Fibroblast of villous mesenchyme (primary cell): ENCODE measurements at regions not wholly inside any gene's neighbourhood (a gene's known extent, or its start where the extent isn't known, plus 50 kb on each side); places are given as distances from the start of the nearest gene placed in this dataset.

Source experiments
- DNase-seq: peaks from one replicate; pipeline ENCODE4 v3.0.0-alpha.2; 2010; ENCODE audit warnings: low read depth
- H3K4me3 ChIP-seq: 2 replicates; pipeline ENCODE4 v1.5.1; 2011; ENCODE audit warnings: low read depth, mild to moderate bottlenecking, low read length
- TF ChIP-seq, protein P1 (sequence below): IDR thresholded peaks from 2 replicates; pipeline ENCODE4 v1.5.1; 2012; ENCODE audit warnings: low read depth, mild to moderate bottlenecking, low read length; ENCODE audit not compliant: insufficient read depth

DNA sequence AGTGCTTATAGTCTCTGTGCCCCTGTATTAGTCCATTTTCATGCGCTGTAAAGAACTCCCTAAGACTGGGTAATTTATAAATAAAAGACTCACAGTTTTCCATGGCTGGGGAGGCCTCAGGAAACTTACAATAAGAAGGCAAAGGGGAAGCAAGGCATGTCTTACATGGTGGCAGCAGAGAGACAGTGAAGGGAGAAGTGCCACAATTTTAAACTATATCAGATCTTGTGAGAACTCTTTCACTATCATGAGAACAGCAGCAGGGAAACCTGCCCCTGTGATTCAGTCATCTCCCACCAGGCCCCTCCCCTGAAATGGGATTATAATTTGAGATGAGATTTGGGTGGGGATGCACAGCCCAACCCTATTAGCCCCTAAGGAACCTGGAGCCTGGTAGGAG lies 243.2 kb downstream of the EDEM1 start:
- TF ChIP-seq, protein P1, sequence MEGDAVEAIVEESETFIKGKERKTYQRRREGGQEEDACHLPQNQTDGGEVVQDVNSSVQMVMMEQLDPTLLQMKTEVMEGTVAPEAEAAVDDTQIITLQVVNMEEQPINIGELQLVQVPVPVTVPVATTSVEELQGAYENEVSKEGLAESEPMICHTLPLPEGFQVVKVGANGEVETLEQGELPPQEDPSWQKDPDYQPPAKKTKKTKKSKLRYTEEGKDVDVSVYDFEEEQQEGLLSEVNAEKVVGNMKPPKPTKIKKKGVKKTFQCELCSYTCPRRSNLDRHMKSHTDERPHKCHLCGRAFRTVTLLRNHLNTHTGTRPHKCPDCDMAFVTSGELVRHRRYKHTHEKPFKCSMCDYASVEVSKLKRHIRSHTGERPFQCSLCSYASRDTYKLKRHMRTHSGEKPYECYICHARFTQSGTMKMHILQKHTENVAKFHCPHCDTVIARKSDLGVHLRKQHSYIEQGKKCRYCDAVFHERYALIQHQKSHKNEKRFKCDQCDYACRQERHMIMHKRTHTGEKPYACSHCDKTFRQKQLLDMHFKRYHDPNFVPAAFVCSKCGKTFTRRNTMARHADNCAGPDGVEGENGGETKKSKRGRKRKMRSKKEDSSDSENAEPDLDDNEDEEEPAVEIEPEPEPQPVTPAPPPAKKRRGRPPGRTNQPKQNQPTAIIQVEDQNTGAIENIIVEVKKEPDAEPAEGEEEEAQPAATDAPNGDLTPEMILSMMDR: no peak
- no peak overlapping the region for H3K4me3 ChIP-seq
- no peak for DNase-seq

DNA sequence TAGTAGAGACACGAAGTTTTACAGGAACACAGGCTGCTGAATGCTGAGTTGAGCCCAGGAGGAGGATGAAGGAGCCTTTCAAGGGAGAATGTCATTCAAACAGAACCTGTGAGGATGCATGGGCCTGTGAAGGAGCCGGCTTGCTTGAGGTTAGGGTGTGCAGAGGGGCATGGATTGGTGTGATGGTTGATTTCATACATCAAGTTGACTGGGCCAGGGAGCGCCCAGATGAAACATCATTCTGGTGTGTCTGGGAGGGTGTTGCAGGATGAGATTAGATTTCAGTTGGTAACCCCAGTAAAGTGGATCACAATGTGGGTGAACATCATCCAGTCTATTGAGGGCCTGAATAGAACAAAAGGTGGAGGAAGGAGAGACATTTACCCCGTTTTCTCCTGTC lies 243.6 kb downstream of the EDEM1 start:
- no peak overlapping the region for H3K4me3 ChIP-seq
- no peak for DNase-seq
- TF ChIP-seq, protein P1: no peak

DNA sequence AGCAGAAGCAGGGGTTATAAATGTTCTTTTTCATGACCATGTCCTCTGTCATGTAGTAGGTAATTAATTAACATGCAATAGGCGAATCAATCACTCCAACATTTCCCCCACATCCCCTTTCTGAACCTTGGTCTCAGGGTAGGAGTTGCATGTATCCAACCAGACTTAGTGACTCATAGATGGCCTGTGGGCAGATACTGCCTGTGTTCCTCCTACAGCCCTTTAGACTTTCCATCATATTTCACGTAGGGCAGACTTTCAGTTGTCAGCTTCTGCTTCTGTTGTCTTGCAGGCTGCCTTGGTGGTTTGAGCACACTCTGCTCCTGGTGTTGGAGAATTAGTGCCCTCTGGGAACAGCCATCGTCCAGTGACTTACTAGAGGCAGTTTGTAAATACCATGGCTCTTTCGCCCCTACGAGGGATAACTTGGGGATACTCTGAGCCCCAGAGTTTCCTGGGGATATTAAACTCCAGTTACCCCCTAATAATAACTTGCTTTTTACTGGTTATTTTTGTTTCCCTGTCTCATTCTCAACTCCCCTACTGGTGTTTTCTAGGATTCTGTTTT lies 244.4 kb downstream of the EDEM1 start:
- DNase-seq: no peak
- TF ChIP-seq, protein P1: no peak
- H3K4me3 ChIP-seq: no peak overlapping the region

DNA sequence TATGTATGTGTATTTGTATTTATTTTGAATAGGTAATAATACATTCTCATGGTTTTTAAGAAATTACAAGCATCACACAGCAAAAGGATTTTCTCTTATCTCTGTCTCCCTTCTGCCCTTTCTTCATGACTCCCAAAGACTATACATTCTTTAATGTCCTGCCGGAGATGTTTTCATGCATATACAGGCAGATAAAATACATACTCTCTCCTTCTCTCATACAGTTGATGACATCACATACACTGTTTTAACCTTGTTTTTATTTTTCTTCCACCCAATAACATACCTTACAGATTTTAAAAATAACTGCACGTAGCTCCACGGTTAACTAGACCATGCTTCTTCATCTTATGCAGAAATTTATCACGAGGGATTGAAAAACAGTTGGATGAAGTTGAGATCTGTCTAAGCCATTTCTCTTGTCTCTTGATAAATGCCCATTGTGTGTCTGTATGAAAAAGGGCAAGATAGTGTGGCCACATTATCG lies 249.8 kb downstream of the EDEM1 start:
- no peak overlapping the region for H3K4me3 ChIP-seq
- DNase-seq: no peak
- TF ChIP-seq, protein P1: no peak

DNA sequence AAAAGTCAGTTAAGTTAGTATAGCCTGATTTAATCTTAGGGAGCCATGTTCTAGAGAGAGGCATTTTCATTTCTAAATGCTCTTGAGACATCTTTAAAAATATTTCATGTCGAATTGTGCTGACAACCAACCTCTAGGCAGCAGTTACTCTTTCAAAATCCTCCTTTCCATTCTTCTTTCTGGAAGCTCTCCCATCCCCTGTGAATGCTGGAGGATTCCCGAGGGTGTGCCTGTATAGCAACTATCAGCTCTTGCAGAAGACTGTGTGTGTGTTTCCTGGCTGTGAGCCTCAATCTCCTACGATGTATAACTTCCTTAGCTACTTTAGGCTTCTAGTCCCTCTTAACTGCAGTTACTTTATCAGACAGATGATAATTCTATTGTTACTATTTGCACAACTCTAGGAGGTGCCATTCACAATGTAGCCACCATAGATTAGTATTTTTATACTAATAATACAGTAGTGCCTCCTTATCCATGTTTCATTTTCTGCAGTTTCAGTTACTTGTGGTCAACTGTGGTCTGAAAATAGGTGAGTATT lies 250.3 kb downstream of the EDEM1 start:
- DNase-seq: no peak
- TF ChIP-seq, protein P1: no peak
- H3K4me3 ChIP-seq: no peak overlapping the region

DNA sequence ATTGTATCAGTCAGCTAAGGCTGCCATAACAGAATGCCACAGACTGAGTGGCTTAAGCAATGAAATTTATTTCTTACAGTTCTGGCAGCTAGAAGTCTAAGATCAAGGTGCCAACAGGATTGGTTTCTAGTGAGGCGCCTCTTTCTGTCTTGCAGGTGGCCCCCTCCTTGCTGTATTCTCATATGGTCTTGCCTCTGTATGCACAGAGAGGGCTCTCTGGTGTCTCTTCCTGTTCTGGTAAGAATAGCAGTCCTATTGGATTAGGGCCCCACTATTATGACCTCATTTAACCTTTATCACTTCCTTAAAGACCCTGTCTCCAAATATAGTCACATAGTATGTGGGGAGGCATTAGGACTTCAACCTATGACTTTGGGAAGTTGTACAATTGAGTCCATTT lies 253.9 kb downstream of the EDEM1 start:
- no peak for DNase-seq
- TF ChIP-seq, protein P1: no peak
- no peak overlapping the region for H3K4me3 ChIP-seq
